Stimulated activated CD8-positive, alpha-beta memory T cell treated with anti-CD3 and anti-CD28 coated beads, Interleukin-4, amount 100 ng/mL, for 24 hours (primary cell): ENCODE measurements at regions not wholly inside any gene's neighbourhood (a gene's known extent, or its start where the extent isn't known, plus 50 kb on each side); places are given as distances from the start of the nearest gene placed in this dataset.

Experiments used
- DNase-seq: peaks from one replicate; pipeline ENCODE4 v3.0.0-alpha.2; 2020; ENCODE audit warnings: low read depth

GRCh38 chr14:38762845-38763244 is 340.2 kb downstream of the SEC23A start:
- DNase-seq: no peak

- DNase-seq: no peak
These were observed 340.6 kb downstream of the SEC23A start for GRCh38 chr14:38762426-38762825.

GRCh38 chr14:38761033-38761432 is 342.0 kb downstream of the SEC23A start:
- DNase-seq: no peak

DNA sequence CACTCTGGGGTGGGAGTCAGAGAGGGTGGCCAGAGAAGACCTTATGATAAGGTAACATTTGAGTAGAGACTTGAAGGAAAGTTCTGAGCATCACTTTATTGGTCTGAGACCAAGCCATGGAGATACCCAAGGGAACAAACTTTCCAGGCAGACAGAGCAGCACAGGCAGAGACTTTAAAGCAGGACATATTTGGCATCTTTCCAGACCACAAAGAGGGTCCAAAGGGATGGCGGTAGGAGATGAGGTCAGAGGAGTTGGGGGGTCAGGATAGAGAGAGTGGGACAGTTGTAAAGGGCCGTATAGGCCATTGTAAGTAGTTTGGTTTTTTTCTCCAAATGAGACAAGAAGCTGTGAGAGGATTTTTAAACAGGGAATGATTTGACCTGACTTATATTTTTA is 344.4 kb downstream of the SEC23A start:
- DNase-seq: no peak

GRCh38 chr14:38755036-38755435 is 348.0 kb downstream of the SEC23A start:
- no peak for DNase-seq

- no peak for DNase-seq
These were observed 350.3 kb downstream of the SEC23A start for GRCh38 chr14:38752750-38753149.

- DNase-seq: no peak
These were observed 350.7 kb downstream of the SEC23A start for GRCh38 chr14:38752341-38752740.

- DNase-seq: no peak
These were observed 351.6 kb downstream of the SEC23A start for GRCh38 chr14:38751459-38751858.

GRCh38 chr14:38749936-38750335 is 353.1 kb downstream of the SEC23A start:
- DNase-seq: no peak

DNA sequence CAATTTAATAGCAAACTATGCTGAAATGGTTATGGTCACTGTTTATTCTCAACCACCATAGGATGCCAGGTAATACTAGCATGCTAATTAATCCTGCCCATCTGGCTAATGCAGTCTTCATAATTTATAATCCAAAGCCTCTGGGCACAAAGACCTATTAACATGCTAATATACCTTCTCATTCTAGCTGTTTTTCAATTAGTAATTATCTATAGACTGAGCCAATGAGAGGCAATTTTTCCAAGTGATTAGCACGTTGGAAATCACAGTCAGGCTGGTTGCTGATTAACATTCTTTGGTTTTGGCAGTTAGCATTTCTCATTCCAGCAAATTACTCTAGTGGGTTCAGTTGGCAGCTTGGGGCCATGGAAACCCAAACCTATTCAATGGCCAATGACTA is 357.2 kb downstream of the SEC23A start:
- DNase-seq: no peak

GRCh38 chr14:38743966-38744584 is 359.0 kb downstream of the SEC23A start:
- DNase-seq: no peak

- DNase-seq: no peak
These were observed 365.2 kb downstream of the SEC23A start for GRCh38 chr14:38737686-38738407.

- DNase-seq: no peak
These were observed 368.0 kb downstream of the SEC23A start for GRCh38 chr14:38735005-38735404.

DNA sequence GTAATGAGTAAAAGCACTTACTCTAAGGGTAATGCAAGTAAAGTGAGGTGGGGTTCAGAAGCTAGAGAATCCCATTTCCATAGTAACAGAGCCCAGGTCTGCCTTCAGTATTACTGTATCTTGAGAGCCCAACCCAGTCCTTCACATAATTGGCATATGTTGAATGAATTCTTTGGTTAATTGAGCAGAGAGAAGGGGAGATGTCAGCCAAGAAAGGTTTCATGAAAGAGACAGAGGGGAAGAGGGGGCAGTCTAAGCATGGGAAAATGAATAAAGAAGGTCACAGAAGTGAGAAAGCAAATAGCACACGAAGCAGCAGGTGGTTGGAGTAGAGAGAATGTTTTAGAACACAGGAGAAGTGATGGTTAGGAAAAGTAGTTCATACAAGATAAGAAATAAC is 371.1 kb downstream of the SEC23A start:
- DNase-seq: no peak

- no peak for DNase-seq
These were observed 372.6 kb downstream of the SEC23A start for GRCh38 chr14:38730420-38730819.

DNA sequence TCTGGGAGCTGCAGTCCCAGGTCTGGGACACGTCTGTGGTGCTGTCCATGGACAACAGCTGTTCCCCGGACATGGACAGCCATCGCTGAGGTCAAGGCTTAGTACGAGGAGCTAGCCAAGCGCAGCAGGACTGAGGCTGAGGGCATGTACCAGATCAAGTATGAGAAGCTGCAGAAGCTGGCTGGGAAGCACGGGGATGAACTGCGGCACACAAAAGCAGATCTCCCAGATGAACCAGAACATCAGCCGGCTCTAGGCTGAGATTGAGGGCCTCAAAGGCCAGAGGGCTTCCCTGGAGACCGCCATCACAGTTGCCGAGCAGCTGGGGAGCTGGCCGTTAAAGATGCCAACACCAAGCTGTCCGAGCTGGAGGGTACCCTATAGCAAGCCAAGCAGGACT is 375.3 kb downstream of the SEC23A start:
- DNase-seq: no peak

DNA sequence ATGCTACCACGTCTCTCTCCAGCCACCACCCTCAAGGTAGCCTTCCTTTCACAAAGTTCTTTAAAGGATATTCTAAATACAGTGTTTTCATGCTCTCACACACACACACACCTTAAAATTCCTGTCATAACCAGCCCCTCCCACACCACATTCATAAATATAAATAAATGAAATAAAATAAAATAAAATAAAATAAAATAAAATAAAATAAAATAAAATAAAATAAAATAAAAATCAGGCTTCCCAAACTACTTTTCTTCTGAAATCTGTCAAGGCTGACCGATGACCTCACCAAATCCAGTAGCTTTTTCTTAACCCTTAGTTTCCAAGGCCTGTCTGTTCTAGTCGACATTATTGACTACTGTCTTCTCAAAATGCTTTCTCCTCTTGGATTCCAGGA is 378.4 kb downstream of the SEC23A start:
- DNase-seq: no peak

GRCh38 chr14:38723959-38724358 is 379.1 kb downstream of the SEC23A start:
- no peak for DNase-seq

DNA sequence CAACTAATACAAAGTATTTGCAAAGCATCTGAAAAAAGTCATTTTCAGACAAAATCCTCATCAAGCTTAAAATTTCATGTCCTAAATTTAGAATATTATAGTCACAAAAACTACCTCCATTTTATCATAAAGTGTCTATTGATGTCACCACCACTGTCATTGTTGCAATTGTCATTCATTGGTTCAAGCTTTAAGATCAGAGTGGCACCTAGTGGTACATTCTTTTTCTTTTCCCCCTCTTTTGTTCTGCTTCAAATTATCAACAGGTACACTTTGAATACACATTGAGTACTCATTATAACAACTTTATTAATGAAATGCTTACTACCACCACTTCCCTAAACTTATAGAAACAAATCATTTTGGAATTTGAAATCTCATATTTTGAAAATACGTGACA is 379.8 kb downstream of the SEC23A start:
- no peak for DNase-seq

GRCh38 chr14:38721822-38722431 is 381.1 kb downstream of the SEC23A start:
- DNase-seq: peak; percentile 1

- no peak for DNase-seq
These were observed 384.5 kb downstream of the SEC23A start for GRCh38 chr14:38718519-38718918.

DNA sequence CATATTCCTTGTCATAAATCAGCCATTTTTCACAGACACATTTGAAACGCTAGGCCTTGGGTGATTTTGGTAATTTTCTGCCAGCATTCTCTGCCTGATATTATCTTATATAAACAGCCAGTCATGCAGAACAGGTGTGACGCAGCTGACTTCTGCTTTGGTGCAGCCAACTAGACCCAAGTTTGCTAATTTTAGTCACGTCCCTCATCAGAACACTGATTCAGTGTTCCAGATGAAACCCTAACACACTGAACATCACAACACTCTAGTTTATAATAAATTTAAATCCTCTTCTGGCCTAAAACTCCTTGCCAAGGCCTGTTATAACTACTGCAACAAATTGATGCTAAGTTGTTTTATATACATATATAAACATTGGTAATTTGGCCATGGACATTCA is 386.1 kb downstream of the SEC23A start:
- no peak for DNase-seq

DNA sequence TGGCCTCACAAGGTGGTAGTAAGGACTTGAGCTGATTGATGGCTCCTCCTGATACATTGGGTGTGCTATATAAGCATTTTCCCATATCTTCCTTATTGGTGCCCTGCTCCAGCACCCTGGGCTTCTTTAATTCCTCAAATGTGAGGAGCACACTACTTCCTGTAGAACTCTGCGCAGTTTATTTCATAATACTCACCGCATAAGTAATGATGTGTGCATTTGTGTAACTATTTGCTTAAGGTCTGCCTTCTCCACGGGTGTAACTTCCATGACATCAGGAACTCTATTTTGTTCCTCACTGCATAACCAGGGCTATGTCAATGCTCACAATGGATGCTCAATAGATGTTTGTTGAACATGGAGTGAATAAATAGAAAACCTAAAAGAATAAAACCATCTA is 392.2 kb downstream of the SEC23A start:
- no peak for DNase-seq

- no peak for DNase-seq
These were observed 392.8 kb downstream of the SEC23A start for GRCh38 chr14:38710196-38710595.
